GM21367 (cell line): ENCODE measurements at regions not wholly inside any gene's neighbourhood (a gene's known extent, or its start where the extent isn't known, plus 50 kb on each side); places are given as distances from the start of the nearest gene placed in this dataset.

Experiments
- ATAC-seq: cut with Tn5 transposase; IDR thresholded peaks from one replicate; pipeline ENCODE4 v1.9.1; 2021; ENCODE audit not compliant: unreplicated experiment

GRCh38 chr6:119902681-119903080, 553.1 kb upstream of the MAN1A1 start:
- no peak for ATAC-seq

DNA sequence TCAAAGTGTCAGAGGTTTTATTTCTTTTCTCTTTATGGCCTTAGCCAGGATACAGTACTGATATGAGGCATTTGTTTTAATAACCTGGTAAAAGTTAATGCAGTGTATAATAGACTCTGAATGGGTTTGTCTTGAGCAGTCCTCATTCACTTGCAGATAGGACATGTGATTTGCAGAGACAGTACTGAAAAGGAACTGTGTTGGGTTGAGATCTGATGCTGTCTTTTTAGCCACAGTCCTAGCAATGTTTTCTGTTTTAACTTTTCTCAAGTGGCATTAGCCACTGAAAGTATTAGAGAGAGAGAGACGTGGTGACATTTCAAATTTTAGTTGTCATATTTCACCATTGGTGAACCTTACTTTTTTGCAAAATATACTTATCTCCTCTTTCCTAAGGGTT, 547.2 kb upstream of the MAN1A1 start:
- ATAC-seq = no peak

DNA sequence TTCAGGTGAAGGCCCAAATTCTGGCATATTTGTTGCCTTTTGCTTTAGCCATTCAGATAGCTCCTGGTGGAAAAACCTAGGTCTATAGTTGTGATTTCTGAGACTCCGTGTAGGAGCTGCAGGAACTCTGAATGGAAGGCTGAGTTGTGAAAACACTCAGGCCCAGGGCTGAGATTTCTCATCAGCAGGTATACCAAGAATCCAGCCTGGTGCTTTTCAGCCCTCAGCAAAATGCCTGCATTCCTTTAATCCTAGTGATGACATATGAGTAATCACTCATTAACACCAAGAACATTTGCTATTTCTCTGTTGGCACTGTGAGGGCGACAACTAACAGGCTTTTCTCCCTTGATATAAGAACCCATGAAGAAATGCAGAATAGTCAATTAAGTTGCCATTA, 546.1 kb upstream of the MAN1A1 start:
- ATAC-seq = no peak

DNA sequence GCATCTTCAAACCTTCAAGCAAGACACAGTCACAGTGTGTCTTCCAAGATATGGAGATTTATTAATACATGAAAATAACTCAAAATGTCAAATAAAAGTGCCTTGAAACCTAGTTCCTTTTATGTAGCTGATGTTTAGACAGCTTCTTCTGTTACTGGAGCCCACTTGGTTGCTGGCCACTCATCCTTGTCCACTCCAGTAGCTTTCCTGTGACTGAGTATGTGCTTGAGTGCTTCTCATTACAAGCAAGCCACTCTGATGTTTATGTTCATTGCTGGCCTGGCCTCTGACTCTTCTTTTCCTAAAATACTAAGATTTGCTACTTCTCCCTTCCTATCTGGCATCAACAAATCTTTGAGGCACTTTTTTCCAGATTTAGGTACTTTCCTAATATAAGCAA, 545.2 kb upstream of the MAN1A1 start:
- ATAC-seq = no peak

DNA sequence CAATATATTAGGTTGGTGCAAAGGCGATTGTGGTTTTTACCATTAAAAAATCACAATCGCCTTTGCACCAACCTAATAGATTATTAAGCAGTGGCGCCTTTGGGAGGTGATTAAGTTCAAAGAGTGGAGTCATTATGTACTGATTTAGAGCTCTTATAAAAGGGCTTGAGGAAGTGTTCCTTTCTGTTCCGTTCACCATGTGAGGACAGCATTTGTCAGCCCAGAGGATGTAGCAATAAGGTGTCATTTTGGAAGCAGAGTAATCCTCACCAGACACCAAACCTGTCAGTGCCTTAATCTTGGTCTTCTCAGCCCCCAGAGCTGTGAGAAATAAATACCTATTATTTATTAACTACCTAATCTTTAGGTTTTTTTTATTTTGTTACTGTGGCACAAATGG, 542.1 kb upstream of the MAN1A1 start:
- no peak for ATAC-seq

GRCh38 chr6:119891206-119891605, 541.6 kb upstream of the MAN1A1 start:
- ATAC-seq = no peak

GRCh38 chr6:119890470-119890869, 540.9 kb upstream of the MAN1A1 start:
- ATAC-seq = no peak

DNA sequence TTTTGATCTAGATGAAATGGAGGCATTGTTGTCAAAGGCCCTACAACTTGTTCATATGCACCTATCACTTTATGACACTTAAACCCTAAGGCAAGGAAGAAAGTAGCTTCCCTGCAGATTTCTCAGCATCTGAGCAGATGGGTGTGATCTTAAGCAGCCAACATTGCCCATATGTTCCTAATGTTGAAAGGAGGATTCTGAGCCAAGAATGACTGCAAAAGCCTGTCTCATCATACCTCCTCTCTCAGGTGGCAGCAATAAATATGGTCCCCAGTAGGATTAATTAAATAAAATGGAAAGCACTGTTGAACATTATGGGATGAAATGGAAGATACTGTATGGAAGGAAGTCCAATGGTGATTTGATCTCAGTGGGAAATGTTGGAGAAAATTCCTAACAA, 538.1 kb upstream of the MAN1A1 start:
- ATAC-seq = no peak

- ATAC-seq = no peak
Measured at GRCh38 chr6:119881416-119881815, 531.9 kb upstream of the MAN1A1 start.

GRCh38 chr6:119880840-119881239, 531.3 kb upstream of the MAN1A1 start:
- no peak for ATAC-seq

- no peak for ATAC-seq
Measured at GRCh38 chr6:119879731-119880130, 530.2 kb upstream of the MAN1A1 start.

DNA sequence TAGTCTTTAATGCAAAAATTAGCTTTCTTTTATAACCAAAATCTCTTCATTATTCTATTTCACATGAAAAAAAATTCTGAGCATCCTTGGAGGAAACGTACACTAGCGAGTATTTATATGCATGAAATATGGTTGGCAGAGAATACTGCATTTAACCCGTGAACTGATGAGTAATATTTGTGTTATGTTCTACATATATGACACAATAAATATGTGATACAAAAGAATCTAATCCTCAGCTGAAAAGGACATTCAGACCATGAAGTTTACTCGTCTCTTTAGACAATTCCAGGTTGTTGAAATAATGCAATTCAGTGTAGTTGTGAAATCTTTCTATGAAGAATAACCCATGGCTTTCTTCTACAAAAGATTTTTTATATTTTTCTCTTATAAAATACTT, 524.8 kb upstream of the MAN1A1 start:
- ATAC-seq = no peak

DNA sequence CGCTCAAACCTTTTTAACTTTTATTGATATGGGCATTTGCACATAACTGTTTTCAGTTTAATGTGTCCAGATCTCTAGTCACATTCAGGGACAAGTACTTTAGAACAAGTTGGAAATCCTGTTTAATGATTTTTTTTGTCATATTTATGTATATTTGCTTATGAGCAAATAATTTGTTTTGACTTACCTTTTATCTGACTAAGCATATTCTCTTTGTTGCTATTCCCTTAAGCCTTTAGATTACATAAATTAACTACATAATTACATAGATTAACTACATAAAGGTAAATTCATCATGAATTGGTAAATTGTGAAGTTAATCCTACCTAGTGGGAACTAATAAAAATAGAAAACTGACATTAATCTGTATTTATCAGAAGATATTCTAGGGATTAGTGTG, 523.5 kb upstream of the MAN1A1 start:
- ATAC-seq = no peak

- no peak for ATAC-seq
Measured at GRCh38 chr6:119871520-119871919, 522.0 kb upstream of the MAN1A1 start.

- no peak for ATAC-seq
Measured at GRCh38 chr6:119865466-119866350, 516.1 kb upstream of the MAN1A1 start.

GRCh38 chr6:119862719-119863118, 513.2 kb upstream of the MAN1A1 start:
- no peak for ATAC-seq

GRCh38 chr6:119858901-119859300, 509.3 kb upstream of the MAN1A1 start:
- no peak for ATAC-seq

DNA sequence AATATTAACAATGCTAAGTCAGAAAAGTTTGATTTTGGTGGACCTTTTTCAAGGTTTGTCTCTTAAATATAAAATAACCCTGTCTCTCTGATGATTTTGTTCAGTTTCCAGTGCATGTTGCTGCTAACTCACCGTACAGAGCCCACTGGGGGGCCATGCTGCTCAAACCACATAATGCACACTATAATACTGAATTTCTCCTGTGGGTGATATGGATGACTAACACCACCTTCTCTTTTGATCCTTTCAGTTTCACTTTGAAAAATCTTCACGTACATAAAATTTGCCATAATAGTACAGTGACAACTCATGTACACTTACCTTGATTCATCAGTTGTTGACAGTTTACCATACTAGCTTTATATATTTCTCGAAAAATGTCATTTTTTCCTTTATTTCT, 506.6 kb upstream of the MAN1A1 start:
- ATAC-seq = peak; percentile 88

- ATAC-seq = no peak
Measured at GRCh38 chr6:119848696-119849095, 499.1 kb upstream of the MAN1A1 start.

DNA sequence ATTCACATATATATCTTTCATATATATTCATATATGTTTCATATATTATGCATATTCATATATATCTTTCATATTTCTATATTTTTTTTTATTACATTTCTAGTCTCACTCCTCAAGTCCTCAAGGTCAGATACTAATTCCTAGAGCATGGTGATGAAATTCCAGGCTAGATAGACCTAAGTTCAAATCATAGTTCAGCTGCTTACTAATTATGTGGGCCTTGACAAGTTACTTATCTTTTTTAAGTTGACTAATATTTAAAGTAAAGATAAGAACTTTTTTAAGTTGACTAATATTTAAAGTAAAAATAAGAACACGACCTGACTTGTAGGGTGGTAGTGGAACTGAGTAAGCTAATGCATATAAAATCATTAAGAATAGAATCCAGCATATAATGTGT, 495.6 kb upstream of the MAN1A1 start:
- ATAC-seq = no peak

GRCh38 chr6:119844387-119844786, 494.8 kb upstream of the MAN1A1 start:
- ATAC-seq = no peak

- ATAC-seq = no peak
Measured at GRCh38 chr6:119842191-119842590, 492.6 kb upstream of the MAN1A1 start.

DNA sequence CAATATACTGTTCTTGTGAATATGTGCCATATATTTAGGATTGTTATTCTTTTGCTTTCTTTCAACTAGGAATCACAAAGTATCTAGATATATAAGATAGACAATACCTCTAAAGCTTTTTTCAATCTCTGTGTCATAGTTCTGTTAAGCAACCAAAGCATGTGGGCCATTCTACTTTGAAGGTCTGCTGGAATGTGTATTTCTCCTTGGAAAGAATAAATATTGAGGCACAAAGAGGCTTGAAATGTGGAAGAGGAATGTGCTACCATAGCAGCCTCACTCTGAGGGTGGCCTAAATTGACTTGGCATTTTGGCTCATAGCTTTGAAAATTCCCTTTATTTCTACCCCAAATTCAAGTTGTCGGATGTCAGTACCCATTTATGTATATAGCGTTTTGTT, 488.5 kb upstream of the MAN1A1 start:
- ATAC-seq = no peak
